Vagina (tissue), 2 donors: ENCODE measurements at regions not wholly inside any gene's neighbourhood (a gene's known extent, or its start where the extent isn't known, plus 50 kb on each side); places are given as distances from the start of the nearest gene placed in this dataset.

Experiments used
- CTCF ChIP-seq, 3 experiments: fragments of 450-650 bp in 2 of 3; fragments of 200-600 bp in 1 of 3; sonication (generic) in 1 of 3; IDR thresholded peaks; one replicate each; pipeline ENCODE4 v1.5.1; 2017 to 2019; ENCODE audit warnings: antibody characterized with exemption in 3 of 3, mild to moderate bottlenecking in 2 of 3, moderate library complexity in 2 of 3
- POLR2A ChIP-seq, 2 donors: fragments of 450-650 bp; IDR thresholded peaks; one replicate each; pipeline ENCODE4 v1.6.1; 2017; ENCODE audit warnings: antibody characterized with exemption in 2 of 2, mild to moderate bottlenecking in 2 of 2, moderate library complexity in 2 of 2
- POLR2AphosphoS5 ChIP-seq, 2 donors: sonication (generic); formaldehyde crosslinking; IDR thresholded peaks; one replicate each; pipeline ENCODE4 v1.9.0; 2017; ENCODE audit warnings: antibody characterized with exemption in 2 of 2, mild to moderate bottlenecking in 2 of 2, low read depth in 1 of 2; ENCODE audit not compliant: insufficient read depth in 1 of 2

- TF ChIP-seq CTCF (IDR thresholded peaks at IDR 0.05) = no peak
- no peak for TF ChIP-seq POLR2AphosphoS5 (IDR thresholded peaks at IDR 0.05; ENCODE audit: insufficient read depth in 1 of 2, low read depth in 1 of 2)
- TF ChIP-seq POLR2A (IDR thresholded peaks at IDR 0.05) = no peak
Observed at GRCh38 chr2:117108741-117109267, 705.7 kb upstream of the DDX18 start.
